EL (cell line): ENCODE measurements at regions not wholly inside any gene's neighbourhood (a gene's known extent, or its start where the extent isn't known, plus 50 kb on each side); places are given as distances from the start of the nearest gene placed in this dataset.
A peak's percentile ranks its signal among the peaks of the same experiment; 100 is the strongest.
"Not testable (repeated sequence)": the region's sequence is repeated elsewhere in the genome, so short reads cannot be mapped to it uniquely, and the experiment has no call there.

Experiments used
- DNase-seq: peaks from one replicate; pipeline ENCODE4 v3.0.0-alpha.2; 2016

GRCh38 chr12:46617167-46617566 lies 208.6 kb downstream of the SLC38A4 start:
- peak; percentile 12 for DNase-seq

GRCh38 chr12:46610754-46611153 lies 215.0 kb downstream of the SLC38A4 start:
- no peak for DNase-seq

- no peak for DNase-seq
These were observed 216.1 kb downstream of the SLC38A4 start for GRCh38 chr12:46609674-46610073.

DNA sequence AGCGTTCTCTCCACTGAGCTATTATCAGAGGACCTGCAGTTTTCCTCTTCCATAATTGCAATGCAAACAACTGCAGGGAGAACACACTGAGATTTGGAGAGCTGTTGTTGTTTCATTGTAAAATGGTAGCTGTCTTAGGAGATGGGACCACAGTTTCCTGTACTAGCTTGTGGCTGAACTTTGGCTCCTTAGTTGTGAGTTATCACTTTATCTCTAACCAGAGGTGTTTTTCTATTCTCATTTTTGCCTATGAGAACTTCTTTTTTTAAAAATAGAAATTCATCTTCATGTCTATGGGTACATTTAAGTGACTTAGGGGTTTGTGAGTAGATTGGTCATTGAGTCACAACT lies 216.5 kb downstream of the SLC38A4 start:
- DNase-seq: no peak

DNA sequence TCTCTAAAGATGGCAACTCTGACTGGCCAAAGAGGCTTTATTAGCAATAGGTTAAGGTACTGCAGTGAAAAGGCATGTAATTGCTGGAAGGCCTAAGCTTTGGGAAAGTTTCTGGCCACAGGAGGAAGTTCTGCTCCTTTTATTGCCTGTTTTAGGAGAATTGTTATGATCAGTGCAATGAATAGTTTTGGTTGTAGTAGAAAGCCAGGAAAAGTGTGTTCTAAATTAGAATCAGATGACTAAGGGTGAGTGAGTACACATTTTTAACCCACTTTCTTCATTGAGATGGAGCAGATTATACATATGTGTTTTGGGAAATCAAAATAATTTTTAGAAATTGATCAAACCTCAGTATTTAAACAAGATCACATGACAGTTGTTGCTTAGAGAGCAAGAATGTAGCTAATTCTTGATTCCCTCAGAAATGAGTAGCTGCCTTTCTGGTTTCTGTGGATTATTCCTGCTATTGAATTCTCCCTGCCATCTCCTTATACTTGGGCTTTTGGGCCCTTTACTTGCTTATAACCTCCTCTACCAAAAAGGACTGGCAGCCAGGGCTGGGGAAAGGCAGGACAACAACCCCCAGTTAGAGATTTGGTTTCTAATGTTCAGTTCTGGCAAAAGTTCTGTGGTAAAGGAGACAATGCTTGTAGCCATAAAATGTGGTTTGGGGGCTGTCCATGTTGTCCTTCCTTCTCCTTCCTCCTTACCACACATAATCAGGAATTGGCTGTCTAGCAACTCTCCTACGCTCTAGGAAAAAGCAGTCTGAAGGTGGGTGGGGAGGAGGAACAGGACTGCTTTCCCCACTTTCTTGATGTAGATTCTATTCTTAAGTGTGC lies 217.1 kb downstream of the SLC38A4 start:
- peak; percentile 47 for DNase-seq

- DNase-seq: no peak
These were observed 221.1 kb downstream of the SLC38A4 start for GRCh38 chr12:46604684-46605083.

DNA sequence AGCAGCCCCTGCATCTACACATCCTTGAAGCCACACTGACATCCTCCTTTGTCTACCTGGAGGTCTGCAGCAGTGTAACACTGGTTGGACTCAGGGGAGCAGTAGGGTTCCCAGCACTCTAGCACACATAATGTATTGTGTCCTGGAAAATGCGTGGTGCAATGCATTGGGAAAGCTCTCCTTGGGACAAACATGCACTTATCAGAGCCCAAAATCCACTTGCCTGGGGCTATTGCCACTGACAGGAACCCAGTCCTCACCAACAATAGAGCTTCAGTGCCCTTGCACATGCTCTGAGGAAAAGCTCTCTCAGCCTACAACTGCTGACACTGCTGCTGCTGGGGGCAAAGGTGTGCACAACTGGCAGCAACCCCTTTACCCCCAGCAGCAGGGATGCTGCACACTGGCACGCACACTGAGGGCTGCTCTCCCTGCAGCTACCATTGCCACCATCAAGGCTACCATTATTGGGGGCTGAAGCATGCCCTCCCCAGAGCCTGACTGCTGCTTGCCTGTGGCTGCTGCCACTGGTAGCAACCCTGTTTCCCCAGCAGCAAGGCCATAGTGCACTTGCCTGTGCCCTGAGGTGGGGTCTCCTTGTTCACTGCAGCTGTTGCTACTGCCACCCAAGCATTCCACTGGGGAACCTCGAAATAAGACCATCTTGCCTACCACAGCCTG lies 221.9 kb downstream of the SLC38A4 start:
- no peak for DNase-seq

GRCh38 chr12:46602474-46602873 lies 223.3 kb downstream of the SLC38A4 start:
- no peak for DNase-seq

DNA sequence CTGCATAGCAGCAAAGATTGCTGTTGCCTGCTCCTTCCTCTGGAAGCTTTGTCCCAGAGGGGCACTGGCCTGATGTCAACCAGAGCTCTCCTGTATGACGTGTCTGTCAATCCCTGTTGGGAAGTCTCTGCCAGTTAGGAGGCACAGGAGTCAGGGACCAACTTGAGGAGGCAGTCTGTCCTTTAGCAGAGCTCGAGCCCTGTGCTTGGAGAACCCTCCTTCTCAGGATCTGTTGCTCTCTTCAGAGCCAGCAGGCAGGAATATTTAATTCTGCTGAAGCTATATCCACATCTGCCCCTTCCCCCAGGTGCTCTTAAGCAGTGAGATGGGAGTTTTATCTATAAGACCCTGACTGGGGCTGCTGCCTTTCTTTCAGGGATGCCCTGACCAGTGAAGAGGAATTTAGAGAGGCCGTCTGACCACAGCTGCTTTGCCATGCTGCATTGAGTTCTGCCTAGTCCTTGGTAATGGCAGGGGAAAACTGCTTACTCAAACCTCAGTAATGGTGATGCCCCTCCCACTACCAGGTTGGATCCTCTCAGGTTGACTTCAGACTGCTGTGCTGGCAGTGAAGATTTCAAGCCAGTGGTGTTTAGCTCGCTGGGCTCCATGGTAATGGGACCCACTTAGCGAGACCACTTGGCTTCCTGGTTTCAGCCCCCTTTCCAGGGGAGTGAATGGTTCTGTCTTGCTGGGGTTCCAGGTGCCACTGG lies 218.6 kb upstream of the SLC38A2 start:
- DNase-seq: no peak

DNA sequence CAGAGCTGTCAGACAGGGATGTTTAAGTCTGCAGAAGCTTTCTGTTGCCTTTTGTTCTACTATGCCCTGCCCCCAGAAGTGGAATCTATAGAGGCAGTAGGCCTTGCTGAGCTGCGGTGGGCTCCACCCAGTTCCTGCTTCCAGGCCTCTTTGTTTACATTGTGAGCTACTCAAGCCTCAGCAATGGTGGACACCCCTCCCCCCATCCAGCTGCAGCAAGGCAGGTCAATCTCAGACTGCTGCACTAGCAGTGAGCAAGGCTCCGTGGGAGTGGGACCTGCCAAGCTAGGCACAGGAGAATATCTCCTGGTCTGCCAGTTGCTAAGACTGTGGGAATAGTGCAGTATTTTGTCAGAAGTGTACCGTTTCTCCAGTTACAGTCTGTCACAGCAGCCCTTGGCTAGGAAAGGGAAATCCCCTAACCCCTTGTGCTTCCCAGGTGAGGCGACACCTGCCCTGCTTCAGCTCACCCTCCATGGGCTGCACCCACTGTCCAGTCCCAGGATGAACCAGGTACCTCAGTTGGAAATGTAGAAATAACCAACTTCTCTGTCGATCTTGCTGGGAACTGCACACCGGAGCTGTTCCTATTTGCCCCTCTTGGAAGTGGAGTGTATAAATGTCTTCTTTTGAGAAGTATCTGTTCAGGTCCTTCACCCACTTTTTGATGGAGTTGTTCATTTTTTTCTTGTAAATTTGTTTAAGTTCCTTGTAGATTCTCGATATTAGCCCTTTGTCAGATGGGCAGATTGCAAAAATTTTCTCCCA lies 213.5 kb upstream of the SLC38A2 start:
- DNase-seq: peak; percentile 73

DNA sequence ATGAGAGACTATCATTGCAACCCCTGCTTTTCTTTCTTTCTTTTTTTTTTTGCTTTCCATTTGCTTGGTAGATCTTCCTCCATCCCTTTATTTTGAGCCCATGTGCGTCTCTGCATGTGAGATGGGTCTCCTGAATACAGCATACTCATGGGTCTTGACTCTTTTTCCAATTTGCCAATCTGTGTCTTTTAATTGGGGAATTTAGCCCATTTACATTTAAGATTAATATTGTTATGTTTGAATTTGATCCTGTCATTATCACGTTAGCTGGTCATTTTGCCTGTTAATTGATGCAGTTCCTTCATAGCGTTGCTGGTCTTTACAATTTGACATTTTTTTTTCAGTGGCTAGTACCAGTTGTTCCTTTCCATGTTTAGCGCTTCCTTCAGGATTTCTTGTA lies 211.5 kb upstream of the SLC38A2 start:
- not testable (repeated sequence) for DNase-seq

GRCh38 chr12:46581990-46582389 lies 209.4 kb upstream of the SLC38A2 start:
- DNase-seq: not testable (repeated sequence)

DNA sequence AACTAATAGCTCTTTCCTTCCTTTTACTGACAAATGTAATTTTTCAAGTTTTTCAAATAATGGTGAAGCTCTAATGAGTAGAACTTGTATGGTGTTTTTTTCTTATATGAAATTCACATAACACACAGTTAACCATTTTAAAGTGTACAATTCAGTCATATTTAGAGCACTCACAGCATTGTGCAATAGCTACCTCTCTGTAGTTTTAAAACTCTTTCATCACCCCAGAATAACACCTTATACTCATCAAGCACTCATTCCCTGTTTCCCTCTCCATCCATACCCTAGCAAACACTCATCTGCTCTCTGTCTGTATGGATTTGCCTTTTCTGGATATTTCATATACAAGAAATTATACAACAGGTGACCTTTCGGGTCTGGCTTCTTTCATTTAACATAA lies 207.9 kb upstream of the SLC38A2 start:
- no peak for DNase-seq

DNA sequence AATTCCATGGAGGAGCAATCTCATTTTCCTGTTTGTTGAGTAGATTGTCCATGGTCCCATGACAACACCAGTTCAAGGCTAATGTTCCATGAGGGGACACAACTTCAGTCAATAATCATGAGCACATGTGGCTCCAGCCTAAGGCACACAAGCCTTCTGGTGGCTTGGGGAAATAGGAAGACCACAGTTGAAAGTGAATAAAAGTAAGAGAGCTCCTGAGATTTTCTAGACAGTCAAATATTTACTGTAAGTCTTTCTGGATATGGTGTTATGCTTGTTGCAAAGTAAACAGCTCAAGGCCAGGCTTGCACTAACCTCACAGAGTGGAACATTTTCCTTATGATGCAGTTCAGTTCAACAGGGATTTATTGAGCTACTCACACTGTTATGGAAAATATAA lies 206.9 kb upstream of the SLC38A2 start:
- DNase-seq: no peak

DNA sequence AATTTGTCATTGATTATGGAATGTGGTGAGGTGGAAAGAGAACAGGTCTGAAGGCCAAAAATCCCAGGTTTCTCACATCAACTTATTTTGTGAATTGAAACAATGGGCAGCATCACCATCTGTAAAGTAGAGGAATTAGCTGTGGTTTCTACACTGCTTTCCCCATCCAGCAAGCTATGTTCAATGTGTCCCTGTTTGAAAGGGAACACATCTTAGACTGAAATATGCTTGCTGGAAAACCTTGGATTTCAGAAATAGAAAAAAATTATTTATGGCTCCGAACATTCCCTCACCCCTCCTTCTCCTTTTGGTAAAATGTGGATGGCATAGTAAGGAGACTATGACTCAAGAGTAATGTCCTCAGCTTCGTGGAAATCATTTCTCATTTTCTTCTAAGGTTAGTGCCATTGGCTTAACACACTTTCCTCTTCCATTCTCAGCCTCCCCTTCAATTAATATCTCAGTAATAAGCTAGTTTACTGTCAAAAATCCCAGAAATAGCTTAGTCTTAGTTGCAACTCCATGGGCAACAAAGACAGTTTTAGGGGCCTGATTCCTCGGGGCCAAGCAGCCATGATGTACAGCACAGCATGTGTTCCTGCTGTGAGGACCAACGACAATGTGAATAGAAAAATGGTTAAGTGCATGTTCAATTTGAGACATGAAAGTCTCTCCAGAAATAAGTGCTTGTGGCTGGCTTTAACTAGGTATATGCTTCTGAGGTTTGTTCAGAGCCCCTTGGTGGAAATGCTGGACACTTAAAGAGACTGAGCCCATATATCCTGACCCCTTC lies 205.8 kb upstream of the SLC38A2 start:
- DNase-seq: no peak

- DNase-seq: no peak
These were observed 204.6 kb upstream of the SLC38A2 start for GRCh38 chr12:46577063-46577776.

- no peak for DNase-seq
These were observed 202.3 kb upstream of the SLC38A2 start for GRCh38 chr12:46574847-46575246.

GRCh38 chr12:46573347-46573658 lies 200.7 kb upstream of the SLC38A2 start:
- DNase-seq: no peak

GRCh38 chr12:46572644-46573346 lies 200.2 kb upstream of the SLC38A2 start:
- no peak for DNase-seq

DNA sequence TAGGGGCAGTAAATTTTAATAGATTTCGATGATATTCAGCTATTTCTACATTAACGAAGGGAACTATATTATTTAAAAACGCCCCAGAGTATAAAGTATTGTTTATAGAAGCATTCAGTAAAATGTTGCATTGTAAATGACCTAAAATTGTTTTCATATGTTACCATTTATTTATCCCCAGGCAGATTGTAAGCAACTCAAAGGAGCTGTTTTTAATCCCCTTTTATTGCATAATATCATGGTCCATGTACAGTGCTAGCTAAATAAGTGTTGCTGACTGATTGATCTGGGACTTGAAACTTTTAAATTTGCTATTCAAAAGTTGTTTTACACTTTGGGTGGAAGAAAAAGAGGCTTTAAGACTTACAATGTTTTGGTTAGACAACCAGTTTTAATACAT lies 199.0 kb upstream of the SLC38A2 start:
- DNase-seq: no peak

DNA sequence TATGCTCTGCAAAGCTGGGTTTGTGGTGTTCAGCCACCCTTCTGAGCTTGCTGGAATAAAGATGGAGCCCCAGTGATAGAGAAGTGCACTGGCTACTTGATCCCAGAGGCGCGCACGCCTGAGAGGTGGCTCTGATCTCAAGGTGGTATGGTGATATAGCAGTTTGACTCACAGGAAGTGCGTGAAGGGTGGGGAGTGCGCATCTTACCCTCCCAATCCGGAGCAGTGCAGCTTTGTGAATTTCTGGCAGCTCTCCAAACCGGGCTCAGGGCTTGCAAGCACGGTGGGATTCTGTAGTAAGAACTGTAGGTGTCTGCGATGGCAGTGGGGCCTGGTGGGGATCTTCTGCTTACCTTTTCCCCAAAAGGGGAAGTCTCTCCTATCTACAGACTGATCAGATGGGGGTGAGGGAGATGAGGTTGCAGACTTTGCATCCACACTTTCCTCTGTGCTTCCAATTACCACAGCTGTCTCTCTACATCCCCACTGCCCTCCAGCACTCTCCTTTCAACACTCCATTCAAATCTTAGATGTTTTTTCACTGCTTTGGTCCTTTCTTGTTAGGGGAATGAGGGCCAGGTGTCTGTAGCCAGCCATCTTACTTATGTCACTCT lies 197.4 kb upstream of the SLC38A2 start:
- no peak for DNase-seq
